GM12873 (cell line): ENCODE measurements at regions not wholly inside any gene's neighbourhood (a gene's known extent, or its start where the extent isn't known, plus 50 kb on each side); places are given as distances from the start of the nearest gene placed in this dataset.

ENCODE experiments used
- CTCF ChIP-seq: IDR thresholded peaks from 2 replicates; pipeline ENCODE4 v1.5.1; 2012; ENCODE audit warnings: low read depth, mild to moderate bottlenecking, moderate library complexity, low read length, control low read depth; ENCODE audit not compliant: insufficient read depth; ENCODE audit errors: missing control alignments

GRCh38 chr22:27298742-27299141, 502.8 kb downstream of the MN1 start:
- TF ChIP-seq CTCF: no peak

DNA sequence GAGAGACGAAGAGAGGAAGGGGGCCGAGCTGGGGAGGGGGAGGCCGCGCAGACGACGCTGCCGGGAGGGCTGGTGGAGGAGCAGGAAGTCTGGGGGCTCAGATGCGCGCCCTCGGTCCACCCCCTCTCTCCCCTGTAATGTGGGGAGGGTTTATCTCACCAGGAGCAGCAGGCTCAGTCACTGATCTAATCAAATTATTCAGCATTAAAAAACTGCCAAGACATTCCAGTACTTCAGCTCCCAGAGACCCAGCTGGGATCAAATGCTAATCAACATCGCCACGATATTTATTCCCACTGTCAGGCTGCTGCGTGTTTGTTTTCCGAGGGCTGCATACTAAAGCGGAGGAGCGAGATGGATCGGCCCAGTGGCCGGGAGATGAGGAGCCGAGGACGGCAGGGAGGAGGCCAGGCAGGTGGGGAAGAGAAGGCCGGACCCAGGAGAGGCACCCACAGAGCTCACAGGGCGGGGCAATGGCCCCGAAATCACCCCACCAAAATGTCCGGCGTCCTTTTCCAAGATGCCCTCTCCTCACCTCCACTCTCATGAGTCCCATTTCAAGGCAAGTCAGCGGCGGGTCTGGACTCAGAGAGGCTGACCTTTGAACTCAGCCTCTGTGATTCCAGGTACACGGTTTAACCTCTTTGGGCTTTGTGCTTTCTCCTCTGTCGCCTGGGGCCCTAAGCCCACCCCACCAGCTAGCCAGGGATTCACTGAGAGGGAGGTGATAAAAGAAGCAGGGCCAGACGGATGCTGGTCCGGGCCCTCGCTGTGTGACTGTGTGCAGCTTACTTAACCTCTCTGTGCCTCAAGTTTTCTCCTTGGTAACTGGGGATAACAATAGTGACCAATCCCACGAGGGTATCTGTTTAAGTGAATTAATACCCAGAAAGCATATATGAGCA, 502.1 kb downstream of the MN1 start:
- TF ChIP-seq CTCF: no peak

GRCh38 chr22:27300536-27301285, 500.8 kb downstream of the MN1 start:
- TF ChIP-seq CTCF: no peak

DNA sequence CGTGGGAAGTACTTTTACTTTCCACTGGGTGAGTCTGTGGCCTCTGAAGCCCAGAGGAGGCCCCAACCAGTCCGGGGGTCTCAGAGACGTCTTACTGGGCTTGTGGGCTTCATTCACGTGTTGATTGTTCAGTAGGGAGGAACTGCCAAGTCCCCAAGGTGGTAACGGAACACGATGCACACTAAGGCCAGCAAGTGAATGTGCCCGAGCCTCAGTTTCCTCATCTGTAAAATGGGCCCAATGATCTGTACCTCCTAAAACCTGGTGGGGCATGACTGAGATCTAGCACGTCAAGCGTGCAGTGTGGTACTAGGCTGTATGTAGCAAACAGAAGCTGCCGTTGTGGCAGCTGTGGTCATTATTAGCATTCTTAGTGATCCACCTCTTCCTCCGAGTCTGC, 499.1 kb downstream of the MN1 start:
- no peak for TF ChIP-seq CTCF

DNA sequence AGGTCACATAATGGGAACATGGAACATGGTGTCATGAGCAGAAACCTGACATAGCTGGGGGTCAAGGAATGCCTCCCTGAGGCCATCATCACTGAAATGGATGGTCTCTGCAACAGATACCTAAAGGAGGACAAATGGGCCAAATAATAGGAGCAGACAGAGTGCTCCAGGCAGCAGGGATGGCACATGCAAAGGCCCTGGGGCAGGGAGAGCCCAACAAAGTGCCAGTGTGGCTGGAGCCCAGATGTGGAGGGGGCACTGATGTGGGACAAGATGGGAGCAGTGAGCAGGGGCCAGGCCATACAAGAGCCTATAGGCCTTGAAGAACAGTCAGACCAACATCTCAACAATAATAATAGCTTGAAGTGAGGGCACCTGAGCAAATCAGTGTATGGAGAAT, 497.8 kb downstream of the MN1 start:
- TF ChIP-seq CTCF: no peak

DNA sequence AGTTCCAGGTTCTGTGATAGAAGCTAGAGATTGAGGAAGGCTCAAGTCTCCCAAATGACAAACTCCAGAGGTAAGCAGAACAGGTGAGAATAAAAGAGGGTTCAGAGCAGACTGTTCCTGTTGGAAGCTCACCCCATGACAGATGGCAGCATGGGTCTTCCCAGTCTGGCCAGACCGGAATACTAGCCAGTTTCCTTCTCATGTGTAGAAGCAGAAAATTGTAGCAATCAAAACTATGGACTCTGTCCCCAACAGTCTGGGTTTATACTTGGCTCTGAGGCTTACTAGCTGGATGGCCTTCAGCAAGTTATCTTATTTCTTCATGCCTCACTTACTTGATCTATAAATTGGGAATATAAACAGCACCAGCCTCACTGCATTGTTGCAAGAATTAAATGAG, 494.8 kb downstream of the MN1 start:
- TF ChIP-seq CTCF: no peak

DNA sequence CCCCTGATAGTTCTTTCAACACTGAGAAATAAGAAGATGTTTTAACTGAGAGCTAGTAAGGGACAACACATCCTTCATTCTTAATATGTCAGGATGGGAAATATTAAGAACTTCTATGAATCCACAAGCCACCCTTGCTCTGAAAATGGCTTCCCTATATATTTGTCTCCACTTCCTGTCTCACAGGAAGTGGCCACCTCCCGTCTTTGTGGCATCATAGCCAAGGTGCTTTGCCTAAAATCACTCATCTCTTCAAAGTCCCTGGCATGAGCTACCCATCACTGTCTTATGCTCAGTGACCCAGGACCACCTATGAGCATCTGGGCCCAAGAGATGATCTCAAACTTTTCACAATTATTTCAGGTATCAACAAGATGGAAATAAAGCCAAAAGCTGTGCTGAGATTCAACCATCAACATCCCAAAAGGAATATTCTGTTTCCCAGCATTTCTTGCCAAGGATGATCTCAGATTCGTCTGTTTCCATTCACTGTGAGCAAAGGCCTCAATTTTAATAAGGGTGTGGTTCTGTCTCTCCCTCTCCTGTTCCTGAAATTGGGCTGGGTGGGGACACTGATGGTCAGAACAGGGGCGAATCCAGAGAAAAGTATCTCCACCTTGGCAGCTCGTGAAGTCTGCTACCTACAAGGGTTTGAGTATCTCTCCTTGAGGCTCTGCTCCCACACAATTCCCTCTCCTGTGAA, 493.9 kb downstream of the MN1 start:
- no peak for TF ChIP-seq CTCF
